Heart right ventricle (tissue), 16 donors: ENCODE measurements at regions not wholly inside any gene's neighbourhood (a gene's known extent, or its start where the extent isn't known, plus 50 kb on each side); places are given as distances from the start of the nearest gene placed in this dataset.
"Not testable (repeated sequence)": the region's sequence is repeated elsewhere in the genome, so short reads cannot be mapped to it uniquely, and the experiment has no call there.

Experiments
- ATAC-seq, 8 donors: fragments of 200-7000 bp; cut with Tn5 transposase; one replicate each; pipeline ENCODE4 v1.9.1; 2020; ENCODE audit warnings: mild to moderate bottlenecking in 8 of 8, moderate library complexity in 8 of 8, moderate number of reproducible peaks in 1 of 8
- DNase-seq, 2 donors: peaks; one replicate each; pipeline ENCODE4 v3.0.0-alpha.2; 2020
- H3K27ac ChIP-seq, 10 donors: fragments of 200-600 bp; sonication (generic) in 2 of 10; one replicate each; pipeline versions ENCODE4 v1.5.0 to v1.8.0; 2020 to 2022; ENCODE audit warnings: mild to moderate bottlenecking in 3 of 10
- H3K27me3 ChIP-seq, 7 donors: fragments of 200-600 bp; one replicate each; pipeline ENCODE4 v1.8.0; 2021 to 2022; ENCODE audit warnings: mild to moderate bottlenecking in 2 of 7
- H3K36me3 ChIP-seq, 9 donors: fragments of 200-600 bp; sonication (generic) in 1 of 9; one replicate each; pipeline versions ENCODE4 v1.5.0 to v1.8.0; 2020 to 2022; ENCODE audit warnings: mild to moderate bottlenecking in 2 of 9
- H3K4me1 ChIP-seq, 9 donors: fragments of 200-600 bp; sonication (generic) in 1 of 9; one replicate each; pipeline versions ENCODE4 v1.5.0 to v1.8.0; 2020 to 2022; ENCODE audit warnings: mild to moderate bottlenecking in 4 of 9
- H3K4me3 ChIP-seq, 10 donors: fragments of 200-600 bp; sonication (generic) in 2 of 10; one replicate each; pipeline versions ENCODE4 v1.5.0 to v1.8.0; 2020 to 2022; ENCODE audit warnings: mild to moderate bottlenecking in 7 of 10, moderate library complexity in 2 of 10
- H3K9me3 ChIP-seq, 11 donors: fragments of 200-600 bp in 10 of 11; sonication (generic) in 2 of 11; one replicate each; pipeline versions ENCODE4 v1.5.0 to v1.8.0; 2013 to 2022; ENCODE audit warnings: mild to moderate bottlenecking in 2 of 11, control low read depth in 1 of 11, moderate library complexity in 1 of 11
- CTCF ChIP-seq, 9 donors: fragments of 200-600 bp; sonication (generic) in 2 of 9; IDR thresholded peaks; one replicate each; pipeline versions ENCODE4 v1.5.0 to v1.8.0; 2021 to 2022; ENCODE audit warnings: antibody characterized with exemption in 9 of 9, mild to moderate bottlenecking in 5 of 9, moderate library complexity in 1 of 9
- WGBS, 2 donors: extraction: QIAGEN DNeasy Blood & Tissue Kit; methylation state at CpG; one replicate each; pipeline ENCODE4 v1.1.7; 2013; ENCODE audit warnings: inconsistent platforms in 1 of 2; 5-methylcytosine and 5-hydroxymethylcytosine counted together
- intact Hi-C, 10 donors: fragments of 100-400 bp; cut with DNase I; formaldehyde crosslinking; loops; one replicate each; pipeline versions ENCODE4 v1.11.1 to v1.14.2; 2022
- donor health status: Arrhythmogenic right ventricular cardiomyopathy.
- donor health status: ischemic (EF 13 %, LVEDD 7.1; RV severe dilation, severe dysfunction).
- donor health status: healthy with polysubstance abuse.
- donor health status: DM: no; HTN: yes; CAD: no.
- donor health status: DM: no; HTN: no; CAD: no.
- donor health status: ischemic (EF 25% LVEDD 6.9; RV normal size, moderate dysfunction).
- donor health status: ischemic (EF 25% LVEDD 5.7; RV mildly dilated, moderate dysfunction).
- donor health status: healthy.
- donor health status: DM: yes; HTN: yes; CAD: no.
- donor health status: Ischemic cardiomyopathy.
- donor health status: ischemic (EF 35%, LVEDD 5.7; RV mildly dilated, moderate dysfunction).
- donor health status: nonischemic (EF 11% LVEDD 7.7; RV severe dilation, severe dysfunction).
- donor health status: DM: yes; HTN: yes; CAD: no.
- donor health status: PGD.
- donor health status: ischemic (EF 29% LVEDD 5.4; RV normal size, mild dysfunction).
- donor health status: nonischemic (EF 23%, LVEDD 6.1; RV moderate dilation, normal function).

- peaks cover 0 to 30% (median 0%) of the 10 kb centered on the region in 9 donors for H3K36me3 ChIP-seq
- peak overlapping the region in 8 of 10 donors; percentile 4 to 69 (median 45) for H3K27ac ChIP-seq
- DNase-seq: no peak
- no peak for TF ChIP-seq CTCF (IDR thresholded peaks at IDR 0.05)
- H3K4me1 ChIP-seq: peaks cover 4 to 91% (median 50%) of the 10 kb centered on the region in 9 donors
- H3K27me3 ChIP-seq: no peaks in the 10 kb centered on the region
- peak in 3 of 8 donors; percentile 15 to 80 (median 27) for ATAC-seq
- H3K4me3 ChIP-seq: no peak overlapping the region
- intact Hi-C loops: no loop called here
- H3K9me3 ChIP-seq: no peaks in the 10 kb centered on the region
- WGBS, 2 donors: 38 to 57% methylated on average over 1 of the region's 1 CpG
Measured at GRCh38 chr3:48068886-48069285, 52.7 kb upstream of the MAP4 start.

GRCh38 chr3:48068320-48068719 is 52.1 kb upstream of the MAP4 start:
- WGBS, 2 donors: 97 to 98% methylated on average over 10 of the region's 10 CpGs
- peaks cover 0 to 30% (median 0%) of the 10 kb centered on the region in 9 donors for H3K36me3 ChIP-seq
- H3K27me3 ChIP-seq, intact Hi-C loops, ATAC-seq, DNase-seq, H3K4me3 ChIP-seq, H3K9me3 ChIP-seq: not testable (repeated sequence)
- peak overlapping the region in 6 of 10 donors; percentile 11 to 69 (median 38) for H3K27ac ChIP-seq
- H3K4me1 ChIP-seq: peaks cover 4 to 91% (median 52%) of the 10 kb centered on the region in 9 donors

- no peak for ATAC-seq
- intact Hi-C loops: no loop called here
- Histone ChIP-seq H3K4me1 (peaks cover 4 to 86% (median 46%) of the 10 kb centered on the region in 9 donors), H3K27ac (no peak overlapping the region), H3K27me3 (no peaks in the 10 kb centered on the region), H3K36me3 (peaks cover 0 to 30% (median 0%) of the 10 kb centered on the region in 9 donors), H3K9me3 (no peaks in the 10 kb centered on the region), H3K4me3 (no peak overlapping the region)
- TF ChIP-seq CTCF (IDR thresholded peaks at IDR 0.05): no peak
- 97% methylated on average over 4 of the region's 4 CpGs for WGBS, 2 donors
- no peak for DNase-seq
Measured at GRCh38 chr3:48067271-48067670, 51.1 kb upstream of the MAP4 start.
